ENCODE measurements at regions not wholly inside any gene's neighbourhood (a gene's known extent, or its start where the extent isn't known, plus 50 kb on each side); places are given as distances from the start of the nearest gene placed in this dataset.
"Not testable (repeated sequence)": the region's sequence is repeated elsewhere in the genome, so short reads cannot be mapped to it uniquely, and the experiment has no call there.

- in situ Hi-C loops (cut with HindIII; ENCODE audit: low sequenced_read_pairs), result no loop called here
- no peak for TF ChIP-seq CTCF (IDR thresholded peaks at IDR 0.05; ENCODE audit: low read depth, low read length)
- peak; percentile 16 for DNase-seq (ENCODE audit: low read depth, low spot score)
Observed at GRCh38 chr4:118410138-118410537, 57.3 kb upstream of the PRSS12 start.

GRCh38 chr4:118417325-118417724 is 64.5 kb upstream of the PRSS12 start:
- no peak for TF ChIP-seq CTCF (IDR thresholded peaks at IDR 0.05; ENCODE audit: low read depth, low read length)
- in situ Hi-C loops (cut with HindIII; ENCODE audit: low sequenced_read_pairs), result no loop called here

More at GRCh38 chr4:118410138-118410537, 57.3 kb upstream of the PRSS12 start:
- H3K4me3 ChIP-seq (ENCODE audit: low read depth, low read length), result no peak overlapping the region

GRCh38 chr4:118417800-118418199 is 65.0 kb upstream of the PRSS12 start:
- DNase-seq (ENCODE audit: low read depth, low spot score); in situ Hi-C loops (cut with HindIII; ENCODE audit: low sequenced_read_pairs); H3K4me3 ChIP-seq (ENCODE audit: low read depth, low read length): not testable (repeated sequence)

More at GRCh38 chr4:118417325-118417724, 64.5 kb upstream of the PRSS12 start:
- peak; percentile 14 for DNase-seq (ENCODE audit: low read depth, low spot score)
- H3K4me3 ChIP-seq (ENCODE audit: low read depth, low read length), result no peak overlapping the region

- H3K4me3 ChIP-seq (ENCODE audit: low read depth, low read length); in situ Hi-C loops (cut with HindIII; ENCODE audit: low sequenced_read_pairs); DNase-seq (ENCODE audit: low read depth, low spot score): not testable (repeated sequence)
Observed at GRCh38 chr4:118418396-118418795, 65.6 kb upstream of the PRSS12 start.

- H3K4me3 ChIP-seq (ENCODE audit: low read depth, low read length); DNase-seq (ENCODE audit: low read depth, low spot score); in situ Hi-C loops (cut with HindIII; ENCODE audit: low sequenced_read_pairs): not testable (repeated sequence)
Observed at GRCh38 chr4:118419626-118420025, 66.8 kb upstream of the PRSS12 start.

- peak; percentile 18 for DNase-seq (ENCODE audit: low read depth, low spot score)
- in situ Hi-C loops (cut with HindIII; ENCODE audit: low sequenced_read_pairs); H3K4me3 ChIP-seq (ENCODE audit: low read depth, low read length): not testable (repeated sequence)
- TF ChIP-seq CTCF (IDR thresholded peaks at IDR 0.05; ENCODE audit: low read depth, low read length), result peak; percentile 58
Observed at GRCh38 chr4:118424062-118424461, 71.3 kb upstream of the PRSS12 start.

- DNase-seq (ENCODE audit: low read depth, low spot score); in situ Hi-C loops (cut with HindIII; ENCODE audit: low sequenced_read_pairs); H3K4me3 ChIP-seq (ENCODE audit: low read depth, low read length): not testable (repeated sequence)
Observed at GRCh38 chr4:118428881-118429280, 76.1 kb upstream of the PRSS12 start.

DNA sequence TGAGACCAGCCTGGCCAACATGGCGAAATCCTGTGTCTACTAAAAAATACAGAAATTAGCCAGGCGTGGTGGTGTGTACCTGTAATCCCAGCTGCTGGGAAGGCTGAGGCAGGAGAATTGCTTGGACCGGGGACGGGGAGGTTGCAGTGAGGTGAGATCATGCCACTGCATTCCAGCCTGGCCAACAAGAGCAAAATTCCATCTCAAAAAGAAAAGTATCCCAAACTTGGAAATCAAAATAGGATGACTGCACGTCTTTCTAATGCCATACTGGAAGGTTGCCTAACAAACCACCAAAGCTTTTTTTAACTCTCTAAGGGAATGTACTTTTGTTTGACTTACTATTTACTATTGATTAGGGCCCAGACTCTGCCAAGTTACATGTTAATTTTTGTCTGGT is 79.6 kb upstream of the PRSS12 start:
- in situ Hi-C loops (cut with HindIII; ENCODE audit: low sequenced_read_pairs); DNase-seq (ENCODE audit: low read depth, low spot score); H3K4me3 ChIP-seq (ENCODE audit: low read depth, low read length): not testable (repeated sequence)

DNA sequence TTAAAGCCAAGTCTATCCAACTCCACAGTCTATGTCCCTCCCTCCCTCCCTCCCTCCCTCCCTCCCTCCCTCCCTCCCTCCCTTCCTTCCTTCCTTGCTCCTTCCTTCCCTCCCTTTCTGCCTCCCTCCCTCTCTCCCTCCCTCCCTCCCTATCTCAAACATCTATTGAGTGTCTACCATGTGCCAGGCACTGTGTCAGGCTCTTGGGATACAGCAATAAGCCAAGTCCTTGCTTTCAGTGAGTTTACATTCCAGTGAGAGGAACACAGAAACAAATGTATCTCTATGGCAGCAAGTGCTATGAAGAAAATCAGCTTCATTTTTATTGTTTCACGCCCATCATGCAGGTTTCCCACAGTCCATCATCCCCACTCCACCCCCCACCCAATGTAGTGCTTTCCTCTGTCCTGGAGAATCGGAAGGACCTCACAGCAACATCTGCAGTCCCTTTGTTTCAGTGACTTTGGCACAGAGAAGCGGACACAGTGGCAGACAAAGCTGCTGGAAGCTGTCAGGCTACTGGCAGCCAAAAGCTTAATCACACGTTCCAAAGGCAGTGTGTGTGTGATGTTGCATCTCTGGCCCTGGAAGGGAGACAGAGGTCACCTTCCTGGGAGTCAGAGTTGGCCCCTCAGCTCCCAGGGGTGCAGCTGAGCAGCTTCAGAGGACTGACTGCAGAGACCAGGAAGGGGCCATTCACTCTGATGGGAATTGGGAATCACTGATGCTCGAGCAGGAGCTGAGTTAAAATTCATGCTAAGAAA is 81.0 kb upstream of the PRSS12 start:
- in situ Hi-C loops (cut with HindIII; ENCODE audit: low sequenced_read_pairs); H3K4me3 ChIP-seq (ENCODE audit: low read depth, low read length); DNase-seq (ENCODE audit: low read depth, low spot score): not testable (repeated sequence)

GRCh38 chr4:118435415-118435814 is 82.6 kb upstream of the PRSS12 start:
- H3K4me3 ChIP-seq (ENCODE audit: low read depth, low read length); DNase-seq (ENCODE audit: low read depth, low spot score); in situ Hi-C loops (cut with HindIII; ENCODE audit: low sequenced_read_pairs): not testable (repeated sequence)

- H3K4me3 ChIP-seq (ENCODE audit: low read depth, low read length); DNase-seq (ENCODE audit: low read depth, low spot score); in situ Hi-C loops (cut with HindIII; ENCODE audit: low sequenced_read_pairs): not testable (repeated sequence)
Observed at GRCh38 chr4:118442115-118442837, 89.5 kb upstream of the PRSS12 start.

DNA sequence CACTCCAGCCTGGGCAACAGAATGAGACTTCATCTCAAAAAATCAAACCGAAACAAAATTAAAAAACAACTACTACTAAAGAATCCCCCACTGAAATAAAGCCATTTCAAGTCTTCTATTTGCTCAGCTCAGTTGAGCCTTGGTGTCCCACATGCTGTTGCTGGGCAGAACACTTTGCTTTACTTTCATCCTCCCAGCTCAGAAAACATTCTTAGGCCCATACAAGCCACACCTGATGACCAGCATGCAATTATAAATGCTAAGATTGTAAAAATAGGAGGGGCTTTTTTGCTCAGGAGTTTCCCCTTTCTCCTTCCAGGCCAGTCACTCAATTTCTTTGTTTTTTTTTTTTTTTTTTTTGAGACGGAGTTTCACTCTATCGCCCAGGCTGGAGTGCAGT is 94.6 kb upstream of the PRSS12 start:
- in situ Hi-C loops (cut with HindIII; ENCODE audit: low sequenced_read_pairs); DNase-seq (ENCODE audit: low read depth, low spot score); H3K4me3 ChIP-seq (ENCODE audit: low read depth, low read length): not testable (repeated sequence)

DNA sequence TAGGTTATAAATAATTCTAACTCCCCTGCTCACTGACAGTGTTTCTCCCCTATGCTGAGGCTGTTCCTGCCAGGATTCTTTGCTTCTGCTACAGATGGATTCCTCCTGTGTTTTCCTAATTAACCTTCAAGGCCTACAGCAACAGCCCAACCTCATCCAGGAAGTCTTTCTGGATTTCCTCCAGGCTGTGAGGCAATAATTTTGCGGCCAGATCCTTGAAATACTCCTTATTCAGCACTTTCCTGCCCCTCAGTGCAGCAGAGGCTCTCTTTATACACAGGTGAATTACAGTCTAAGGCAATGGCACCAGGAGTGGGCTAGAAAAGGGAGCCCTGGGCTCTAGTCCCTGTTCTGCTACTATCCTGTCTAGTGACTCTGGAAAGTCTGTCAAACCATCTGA is 102.1 kb upstream of the PRSS12 start:
- DNase-seq (ENCODE audit: low read depth, low spot score); H3K4me3 ChIP-seq (ENCODE audit: low read depth, low read length); in situ Hi-C loops (cut with HindIII; ENCODE audit: low sequenced_read_pairs): not testable (repeated sequence)

DNA sequence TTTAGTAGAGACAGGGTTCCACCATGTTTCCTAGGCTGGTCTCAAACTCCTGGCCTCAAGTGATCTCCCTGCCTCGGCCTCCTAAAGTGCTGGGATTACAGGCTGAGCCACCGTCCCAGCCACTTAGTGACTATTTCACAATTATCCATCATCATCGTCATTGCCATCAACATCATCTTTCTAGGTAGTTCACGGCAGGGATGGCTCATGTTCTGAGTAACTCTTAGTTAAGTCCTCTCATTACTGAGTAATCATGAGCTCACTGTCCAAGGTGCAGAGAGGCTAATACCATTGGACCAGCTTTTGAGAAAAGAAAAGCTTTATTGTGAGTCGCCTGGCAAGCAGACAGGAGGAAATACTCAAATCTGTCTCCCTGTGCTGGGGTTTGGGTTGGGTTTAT is 108.6 kb upstream of the PRSS12 start:
- in situ Hi-C loops (cut with HindIII; ENCODE audit: low sequenced_read_pairs); H3K4me3 ChIP-seq (ENCODE audit: low read depth, low read length); DNase-seq (ENCODE audit: low read depth, low spot score): not testable (repeated sequence)
